Neural cell (in vitro differentiated cells): ENCODE measurements at regions not wholly inside any gene's neighbourhood (a gene's known extent, or its start where the extent isn't known, plus 50 kb on each side); places are given as distances from the start of the nearest gene placed in this dataset.

ENCODE experiments used
- H2AFZ ChIP-seq: fragments of 200-600, 300-800 bp; sonication (generic), shearing (Covaris generic); 2 replicates; pipeline ENCODE4 v1.6.0; 2014; ENCODE audit warnings: low read depth, mild to moderate bottlenecking, antibody characterized with exemption, low read length, moderate library complexity
- H3F3A ChIP-seq: fragments of 200-600 bp; shearing (Covaris generic); 2 replicates; pipeline ENCODE4 v1.6.1; 2016; ENCODE audit warnings: mild to moderate bottlenecking, moderate library complexity, mixed read lengths, antibody characterized with exemption, low read length; ENCODE audit not compliant: insufficient read depth, poor library complexity, severe bottlenecking
- H3K27ac ChIP-seq: fragments of 200-600, 300-800 bp; sonication (generic), shearing (Covaris generic); 2 replicates; pipeline ENCODE4 v1.5.1; 2014; ENCODE audit warnings: mild to moderate bottlenecking, low read length, moderate library complexity
- H3K27me3 ChIP-seq: fragments of 300-800, 200-600 bp; sonication (generic), shearing (Covaris generic); 2 replicates; pipeline ENCODE4 v1.6.0; 2014; ENCODE audit warnings: mild to moderate bottlenecking, low read depth, low read length, moderate library complexity; ENCODE audit not compliant: insufficient read depth
- H3K36me3 ChIP-seq: fragments of 300-800, 200-600 bp; sonication (generic), shearing (Covaris generic); 2 replicates; pipeline ENCODE4 v1.5.1; 2014; ENCODE audit warnings: mild to moderate bottlenecking, antibody characterized with exemption, low read length, moderate library complexity; ENCODE audit not compliant: insufficient read depth
- H3K4me2 ChIP-seq: fragments of 300-800, 200-600 bp; sonication (generic), shearing (Covaris generic); 2 replicates; pipeline ENCODE4 v1.6.0; 2014; ENCODE audit warnings: mild to moderate bottlenecking, low read length
- H3K4me3 ChIP-seq: fragments of 300-800, 200-600 bp; sonication (generic), shearing (Covaris generic); 2 replicates; pipeline ENCODE4 v1.5.1; 2014; ENCODE audit warnings: mild to moderate bottlenecking, low read length, moderate library complexity
- H3K79me2 ChIP-seq: fragments of 200-600 bp; shearing (Covaris generic); replicated peaks from 2 replicates; pipeline ENCODE4 v1.6.0; 2014; ENCODE audit warnings: mild to moderate bottlenecking, low read length, moderate library complexity; ENCODE audit not compliant: insufficient read depth
- H3K9ac ChIP-seq: fragments of 300-800, 200-600 bp; sonication (generic), shearing (Covaris generic); 2 replicates; pipeline ENCODE4 v1.6.1; 2016; ENCODE audit warnings: mild to moderate bottlenecking, low read length, mixed read lengths
- H3K9me2 ChIP-seq: fragments of 200-600 bp; shearing (Covaris generic); 2 replicates; pipeline ENCODE4 v1.6.1; 2016; ENCODE audit warnings: mild to moderate bottlenecking, low read length, mixed read lengths; ENCODE audit not compliant: insufficient read depth
- H3K9me3 ChIP-seq: fragments of 200-600, 300-800 bp; sonication (generic), shearing (Covaris generic); 2 replicates; pipeline ENCODE4 v1.6.1; 2016; ENCODE audit warnings: mild to moderate bottlenecking, mixed run types, low read length, moderate library complexity, mixed read lengths
- H4K20me1 ChIP-seq: fragments of 200-600 bp; shearing (Covaris generic); 2 replicates; pipeline ENCODE4 v1.6.1; 2016; ENCODE audit warnings: mild to moderate bottlenecking, mixed run types; ENCODE audit not compliant: insufficient read depth
- EP300 ChIP-seq: fragments of 450-650 bp; conservative IDR thresholded peaks from 2 replicates; pipeline ENCODE4 v1.6.1; 2014; ENCODE audit warnings: antibody characterized with exemption, mild to moderate bottlenecking, moderate library complexity; ENCODE audit not compliant: poor library complexity, severe bottlenecking
- EZH2 ChIP-seq: fragments of 200-600, 300-800 bp; shearing (Covaris generic), sonication (generic); IDR thresholded peaks from 2 replicates; pipeline ENCODE4 v1.6.1; 2014; ENCODE audit warnings: antibody characterized with exemption, low read length, borderline replicate concordance, mild to moderate bottlenecking; ENCODE audit not compliant: insufficient read depth, poor library complexity, severe bottlenecking
- MXI1 ChIP-seq: fragments of 450-650 bp; conservative IDR thresholded peaks from 2 replicates; pipeline ENCODE4 v1.6.1; 2014; ENCODE audit warnings: antibody characterized with exemption, mild to moderate bottlenecking; ENCODE audit not compliant: poor library complexity, severe bottlenecking
- POLR2AphosphoS5 ChIP-seq: IDR thresholded peaks from 2 replicates; pipeline ENCODE4 v1.6.1; 2012
- RAD21 ChIP-seq: fragments of 450-650 bp; conservative IDR thresholded peaks from 2 replicates; pipeline ENCODE4 v1.6.1; 2014; ENCODE audit warnings: antibody characterized with exemption, mild to moderate bottlenecking, moderate library complexity
- SMC3 ChIP-seq: fragments of 450-650 bp; conservative IDR thresholded peaks from 2 replicates; pipeline ENCODE4 v1.6.1; 2014; ENCODE audit warnings: antibody characterized with exemption, mild to moderate bottlenecking, moderate library complexity; ENCODE audit not compliant: poor library complexity
- TAF1 ChIP-seq: IDR thresholded peaks from 2 replicates; pipeline ENCODE4 v1.6.1; 2012; ENCODE audit warnings: low read depth
- TF ChIP-seq, protein P1 (sequence below): IDR thresholded peaks from 2 replicates; pipeline ENCODE4 v1.6.1; 2012; ENCODE audit warnings: borderline replicate concordance
- TF ChIP-seq, protein P2 (sequence below): fragments of 450-650 bp; IDR thresholded peaks from 2 replicates; pipeline ENCODE4 v1.5.1; 2014; ENCODE audit warnings: antibody characterized with exemption, mild to moderate bottlenecking, moderate library complexity; ENCODE audit not compliant: poor library complexity, severe bottlenecking

DNA sequence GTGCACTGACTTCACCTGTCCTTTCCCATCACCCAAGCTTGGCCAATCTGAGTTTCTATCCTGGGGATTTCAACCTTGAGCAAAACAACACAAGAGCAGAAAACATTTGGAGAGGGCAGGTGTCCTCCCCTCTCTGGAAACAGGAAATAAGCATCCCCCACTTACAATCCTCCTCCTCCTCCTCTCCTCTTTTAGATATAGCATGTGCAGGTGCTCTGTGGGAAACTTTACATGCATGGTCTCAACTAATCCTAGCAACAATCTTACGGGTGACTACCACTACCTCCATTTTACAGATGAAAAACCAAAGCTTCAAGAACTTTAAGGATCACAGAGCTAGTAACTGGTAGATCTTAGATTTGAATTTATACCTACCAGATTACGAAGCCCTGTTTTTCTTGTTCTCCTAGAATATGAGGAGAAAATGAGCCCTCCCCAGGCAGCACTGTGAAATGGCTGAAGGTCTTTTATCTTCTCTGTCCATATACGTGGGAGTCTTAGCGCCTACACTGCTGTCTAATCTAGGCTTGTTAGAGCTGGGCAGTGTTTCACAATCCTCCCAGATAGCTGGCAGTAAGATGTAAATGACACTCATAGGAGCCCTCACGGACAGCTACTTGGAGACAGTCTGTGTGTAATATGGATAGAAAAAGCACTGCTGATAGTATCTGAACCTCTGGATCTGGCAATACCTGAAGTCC is 301.2 kb upstream of the PROK2 start:
- H4K20me1 ChIP-seq, result no peaks in the 10 kb centered on the region
- H3F3A ChIP-seq, result no peaks in the 10 kb centered on the region
- H2AFZ ChIP-seq, result no peak overlapping the region
- H3K9ac ChIP-seq, result no peak overlapping the region
- no peaks in the 10 kb centered on the region for H3K9me2 ChIP-seq
- no peak for TF ChIP-seq EP300
- TF ChIP-seq, protein P1, sequence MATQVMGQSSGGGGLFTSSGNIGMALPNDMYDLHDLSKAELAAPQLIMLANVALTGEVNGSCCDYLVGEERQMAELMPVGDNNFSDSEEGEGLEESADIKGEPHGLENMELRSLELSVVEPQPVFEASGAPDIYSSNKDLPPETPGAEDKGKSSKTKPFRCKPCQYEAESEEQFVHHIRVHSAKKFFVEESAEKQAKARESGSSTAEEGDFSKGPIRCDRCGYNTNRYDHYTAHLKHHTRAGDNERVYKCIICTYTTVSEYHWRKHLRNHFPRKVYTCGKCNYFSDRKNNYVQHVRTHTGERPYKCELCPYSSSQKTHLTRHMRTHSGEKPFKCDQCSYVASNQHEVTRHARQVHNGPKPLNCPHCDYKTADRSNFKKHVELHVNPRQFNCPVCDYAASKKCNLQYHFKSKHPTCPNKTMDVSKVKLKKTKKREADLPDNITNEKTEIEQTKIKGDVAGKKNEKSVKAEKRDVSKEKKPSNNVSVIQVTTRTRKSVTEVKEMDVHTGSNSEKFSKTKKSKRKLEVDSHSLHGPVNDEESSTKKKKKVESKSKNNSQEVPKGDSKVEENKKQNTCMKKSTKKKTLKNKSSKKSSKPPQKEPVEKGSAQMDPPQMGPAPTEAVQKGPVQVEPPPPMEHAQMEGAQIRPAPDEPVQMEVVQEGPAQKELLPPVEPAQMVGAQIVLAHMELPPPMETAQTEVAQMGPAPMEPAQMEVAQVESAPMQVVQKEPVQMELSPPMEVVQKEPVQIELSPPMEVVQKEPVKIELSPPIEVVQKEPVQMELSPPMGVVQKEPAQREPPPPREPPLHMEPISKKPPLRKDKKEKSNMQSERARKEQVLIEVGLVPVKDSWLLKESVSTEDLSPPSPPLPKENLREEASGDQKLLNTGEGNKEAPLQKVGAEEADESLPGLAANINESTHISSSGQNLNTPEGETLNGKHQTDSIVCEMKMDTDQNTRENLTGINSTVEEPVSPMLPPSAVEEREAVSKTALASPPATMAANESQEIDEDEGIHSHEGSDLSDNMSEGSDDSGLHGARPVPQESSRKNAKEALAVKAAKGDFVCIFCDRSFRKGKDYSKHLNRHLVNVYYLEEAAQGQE, result no peak
- no peak for TF ChIP-seq POLR2AphosphoS5
- TF ChIP-seq TAF1, result no peak
- no peak for TF ChIP-seq SMC3
- TF ChIP-seq MXI1, result no peak
- no peak for TF ChIP-seq RAD21
- TF ChIP-seq EZH2, result no peak
- TF ChIP-seq, protein P2, sequence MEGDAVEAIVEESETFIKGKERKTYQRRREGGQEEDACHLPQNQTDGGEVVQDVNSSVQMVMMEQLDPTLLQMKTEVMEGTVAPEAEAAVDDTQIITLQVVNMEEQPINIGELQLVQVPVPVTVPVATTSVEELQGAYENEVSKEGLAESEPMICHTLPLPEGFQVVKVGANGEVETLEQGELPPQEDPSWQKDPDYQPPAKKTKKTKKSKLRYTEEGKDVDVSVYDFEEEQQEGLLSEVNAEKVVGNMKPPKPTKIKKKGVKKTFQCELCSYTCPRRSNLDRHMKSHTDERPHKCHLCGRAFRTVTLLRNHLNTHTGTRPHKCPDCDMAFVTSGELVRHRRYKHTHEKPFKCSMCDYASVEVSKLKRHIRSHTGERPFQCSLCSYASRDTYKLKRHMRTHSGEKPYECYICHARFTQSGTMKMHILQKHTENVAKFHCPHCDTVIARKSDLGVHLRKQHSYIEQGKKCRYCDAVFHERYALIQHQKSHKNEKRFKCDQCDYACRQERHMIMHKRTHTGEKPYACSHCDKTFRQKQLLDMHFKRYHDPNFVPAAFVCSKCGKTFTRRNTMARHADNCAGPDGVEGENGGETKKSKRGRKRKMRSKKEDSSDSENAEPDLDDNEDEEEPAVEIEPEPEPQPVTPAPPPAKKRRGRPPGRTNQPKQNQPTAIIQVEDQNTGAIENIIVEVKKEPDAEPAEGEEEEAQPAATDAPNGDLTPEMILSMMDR, result no peak
- H3K36me3 ChIP-seq, result no peaks in the 10 kb centered on the region
- H3K27ac ChIP-seq, result no peak overlapping the region
- no peak overlapping the region for H3K4me2 ChIP-seq
- no peaks in the 10 kb centered on the region for H3K27me3 ChIP-seq
- H3K9me3 ChIP-seq, result no peaks in the 10 kb centered on the region
- H3K79me2 ChIP-seq, result no peaks in the 10 kb centered on the region
- no peak overlapping the region for H3K4me3 ChIP-seq

DNA sequence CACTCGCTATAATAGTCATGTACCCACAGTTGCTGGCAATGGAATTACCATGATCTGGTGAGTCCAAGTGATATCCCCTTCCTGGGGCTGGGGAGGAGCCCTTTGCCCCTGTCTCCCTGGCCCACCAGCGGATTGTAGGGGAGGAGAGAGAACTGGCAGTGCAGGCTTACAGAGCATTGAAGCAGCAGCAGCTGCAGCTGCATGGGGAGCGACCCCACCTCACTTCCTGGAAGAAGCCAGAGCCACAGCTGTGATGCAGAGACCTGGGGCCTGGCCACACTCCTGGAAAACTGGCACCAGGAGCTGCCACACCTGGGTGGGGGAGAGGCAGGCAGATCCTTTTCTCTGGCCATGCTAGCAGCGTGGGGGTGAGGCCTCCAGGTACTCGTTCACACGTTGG is 300.1 kb upstream of the PROK2 start:
- H3K27me3 ChIP-seq, result no peaks in the 10 kb centered on the region
- TF ChIP-seq EP300, result no peak
- H3K9ac ChIP-seq, result no peak overlapping the region
- H3K9me2 ChIP-seq, result no peaks in the 10 kb centered on the region
- no peaks in the 10 kb centered on the region for H3F3A ChIP-seq
- no peak overlapping the region for H3K4me3 ChIP-seq
- no peaks in the 10 kb centered on the region for H3K36me3 ChIP-seq
- H2AFZ ChIP-seq, result no peak overlapping the region
- no peaks in the 10 kb centered on the region for H4K20me1 ChIP-seq
- H3K9me3 ChIP-seq, result no peaks in the 10 kb centered on the region
- no peaks in the 10 kb centered on the region for H3K79me2 ChIP-seq
- no peak overlapping the region for H3K4me2 ChIP-seq
- H3K27ac ChIP-seq, result no peak overlapping the region
